CD4-positive, CD25-positive, alpha-beta regulatory T cell (primary cell): ENCODE measurements at regions not wholly inside any gene's neighbourhood (a gene's known extent, or its start where the extent isn't known, plus 50 kb on each side); places are given as distances from the start of the nearest gene placed in this dataset.
"Not testable (repeated sequence)": the region's sequence is repeated elsewhere in the genome, so short reads cannot be mapped to it uniquely, and the experiment has no call there.

ENCODE experiments used
- ATAC-seq, 2 donors: fragments of 150-1000 bp; cut with Tn5 transposase; one replicate each; pipeline ENCODE4 v1.10.0; 2021; ENCODE audit warnings: low read depth in 2 of 2, moderate number of reproducible peaks in 2 of 2, moderate library complexity in 1 of 2
- DNase-seq, 3 donors: peaks; one replicate each; pipeline versions ENCODE4 v3.0.0 to v3.0.0-alpha.2; 2012 to 2022; ENCODE audit warnings: mixed read lengths in 1 of 3
- H3K27ac ChIP-seq: one replicate; pipeline ENCODE4 v1.7.0; 2013; ENCODE audit warnings: mild to moderate bottlenecking, low read length; ENCODE audit not compliant: insufficient read depth, poor library complexity, severe bottlenecking
- H3K27me3 ChIP-seq: one replicate; pipeline ENCODE4 v1.7.0; 2013; ENCODE audit warnings: low read length; ENCODE audit not compliant: control insufficient read depth, insufficient read depth
- H3K36me3 ChIP-seq: one replicate; pipeline ENCODE4 v1.7.0; 2013; ENCODE audit warnings: mild to moderate bottlenecking, low read length, moderate library complexity; ENCODE audit not compliant: control insufficient read depth, insufficient read depth
- H3K4me1 ChIP-seq: 2 replicates; pipeline ENCODE4 v1.7.0; 2013; ENCODE audit warnings: mild to moderate bottlenecking, low read length; ENCODE audit not compliant: insufficient read depth, control insufficient read depth, poor library complexity, severe bottlenecking
- H3K4me3 ChIP-seq: one replicate; pipeline ENCODE4 v1.7.0; 2013; ENCODE audit warnings: low read depth, mild to moderate bottlenecking, low read length, moderate library complexity
- H3K9me3 ChIP-seq, 2 experiments: 1 replicate in 1 of 2; 2 replicates in 1 of 2; pipeline ENCODE4 v1.7.0; 2013; ENCODE audit warnings: low read length in 2 of 2, mild to moderate bottlenecking in 1 of 2, moderate library complexity in 1 of 2; ENCODE audit not compliant: control insufficient read depth in 2 of 2
- H3K27ac Mint-ChIP-seq, 3 donors: one replicate each; pipeline ENCODE4 v1.8.0; 2020 to 2022; ENCODE audit warnings: mild to moderate bottlenecking in 3 of 3, mixed read lengths in 3 of 3, moderate library complexity in 2 of 3
- H3K27me3 Mint-ChIP-seq: one replicate; pipeline ENCODE4 v1.8.0; 2022; ENCODE audit warnings: mild to moderate bottlenecking, mixed read lengths
- H3K36me3 Mint-ChIP-seq: one replicate; pipeline ENCODE4 v1.8.0; 2020; ENCODE audit warnings: mixed read lengths
- H3K4me1 Mint-ChIP-seq, 4 donors: one replicate each; pipeline ENCODE4 v1.8.0; 2020 to 2022; ENCODE audit warnings: mixed read lengths in 4 of 4, mild to moderate bottlenecking in 1 of 4
- H3K4me3 Mint-ChIP-seq, 4 donors: one replicate each; pipeline ENCODE4 v1.8.0; 2020 to 2022; ENCODE audit warnings: mild to moderate bottlenecking in 4 of 4, mixed read lengths in 4 of 4, moderate library complexity in 3 of 4
- H3K9me3 Mint-ChIP-seq, 7 donors: one replicate each; pipeline ENCODE4 v1.8.0; 2020 to 2022; ENCODE audit warnings: mixed read lengths in 7 of 7, mild to moderate bottlenecking in 3 of 7, moderate library complexity in 2 of 7

GRCh38 chr14:105652317-105652716 lies 125.9 kb downstream of the TMEM121 start:
- not testable (repeated sequence) for H3K27ac ChIP-seq, DNase-seq, H3K4me3 ChIP-seq, H3K9me3 ChIP-seq, H3K4me3 Mint-ChIP-seq, ATAC-seq, H3K27me3 ChIP-seq, H3K27me3 Mint-ChIP-seq, H3K9me3 Mint-ChIP-seq, H3K4me1 Mint-ChIP-seq, H3K36me3 Mint-ChIP-seq, H3K4me1 ChIP-seq, H3K36me3 ChIP-seq, H3K27ac Mint-ChIP-seq

GRCh38 chr14:105653921-105654320 lies 127.5 kb downstream of the TMEM121 start:
- H3K9me3 ChIP-seq, DNase-seq, H3K4me1 Mint-ChIP-seq, H3K27ac ChIP-seq, H3K36me3 Mint-ChIP-seq, H3K27ac Mint-ChIP-seq, H3K36me3 ChIP-seq, H3K27me3 ChIP-seq, H3K27me3 Mint-ChIP-seq, H3K4me1 ChIP-seq, H3K4me3 Mint-ChIP-seq, ATAC-seq, H3K4me3 ChIP-seq: not testable (repeated sequence)
- H3K9me3 Mint-ChIP-seq, result peaks cover 0 to 17% (median 0%) of the 10 kb centered on the region in 7 donors

DNA sequence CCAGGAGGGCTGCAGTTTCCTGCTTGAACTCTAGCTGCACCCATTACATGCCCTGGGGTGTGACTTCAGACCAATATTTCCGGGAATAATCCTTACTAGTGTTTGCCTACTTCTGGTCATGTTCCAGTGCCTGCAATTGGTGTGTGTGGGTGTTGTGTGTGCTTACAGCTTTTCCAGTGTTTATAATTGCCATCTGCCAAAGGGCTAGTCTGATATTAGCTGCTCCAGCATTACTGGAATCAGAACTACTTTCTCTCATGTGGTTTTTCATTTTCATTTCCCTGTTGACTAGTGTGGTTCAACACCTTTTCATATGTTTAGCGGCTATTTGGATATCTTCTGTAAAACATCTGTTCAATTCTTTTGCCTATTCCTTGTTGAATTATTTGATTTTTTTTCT lies 132.9 kb downstream of the TMEM121 start:
- H3K36me3 ChIP-seq, ATAC-seq, H3K27me3 Mint-ChIP-seq, DNase-seq, H3K9me3 ChIP-seq, H3K27ac Mint-ChIP-seq, H3K27me3 ChIP-seq, H3K4me3 Mint-ChIP-seq, H3K4me1 ChIP-seq, H3K4me3 ChIP-seq, H3K36me3 Mint-ChIP-seq, H3K4me1 Mint-ChIP-seq, H3K27ac ChIP-seq: not testable (repeated sequence)
- H3K9me3 Mint-ChIP-seq, result peaks cover 0 to 36% (median 7%) of the 10 kb centered on the region in 7 donors

DNA sequence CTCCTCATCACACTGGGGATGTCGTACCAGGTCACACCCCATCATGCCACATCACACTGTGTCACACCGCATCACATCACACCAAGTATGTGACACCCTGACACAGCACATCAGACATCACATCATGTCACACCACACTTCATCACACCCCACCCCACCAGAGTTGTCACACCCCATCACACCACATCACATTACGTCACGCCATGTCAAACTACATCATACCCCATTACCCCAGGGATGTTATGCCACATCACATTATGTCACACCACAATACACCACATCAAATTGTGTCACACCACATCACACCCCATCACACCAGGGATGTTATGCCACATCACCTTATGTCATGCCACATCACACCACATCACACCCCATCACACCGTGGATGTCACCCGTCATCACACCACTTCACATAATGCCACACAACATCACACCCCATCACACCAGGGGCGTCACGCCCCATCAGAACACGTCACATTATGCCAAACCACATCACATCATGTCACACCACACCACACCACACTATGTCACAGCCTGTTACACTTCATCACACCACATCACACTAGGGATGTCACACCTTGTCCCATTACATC lies 133.6 kb downstream of the TMEM121 start:
- no peaks in the 10 kb centered on the region for H3K27me3 Mint-ChIP-seq
- H3K27ac Mint-ChIP-seq, result peak overlapping the region in 1 of 3 donors; percentile 40
- ATAC-seq, result no peak
- H3K27ac ChIP-seq, result no peak overlapping the region
- no peaks in the 10 kb centered on the region for H3K27me3 ChIP-seq
- H3K36me3 ChIP-seq, result no peaks in the 10 kb centered on the region
- no peak overlapping the region for H3K4me3 Mint-ChIP-seq
- H3K4me1 Mint-ChIP-seq, result no peaks in the 10 kb centered on the region
- peaks cover 4% of the 10 kb centered on the region in 2 experiments for H3K9me3 ChIP-seq
- H3K9me3 Mint-ChIP-seq, result peaks cover 0 to 36% (median 7%) of the 10 kb centered on the region in 7 donors
- H3K4me1 ChIP-seq, result no peaks in the 10 kb centered on the region
- peaks cover 5% of the 10 kb centered on the region for H3K36me3 Mint-ChIP-seq
- DNase-seq, result no peak
- no peak overlapping the region for H3K4me3 ChIP-seq

DNA sequence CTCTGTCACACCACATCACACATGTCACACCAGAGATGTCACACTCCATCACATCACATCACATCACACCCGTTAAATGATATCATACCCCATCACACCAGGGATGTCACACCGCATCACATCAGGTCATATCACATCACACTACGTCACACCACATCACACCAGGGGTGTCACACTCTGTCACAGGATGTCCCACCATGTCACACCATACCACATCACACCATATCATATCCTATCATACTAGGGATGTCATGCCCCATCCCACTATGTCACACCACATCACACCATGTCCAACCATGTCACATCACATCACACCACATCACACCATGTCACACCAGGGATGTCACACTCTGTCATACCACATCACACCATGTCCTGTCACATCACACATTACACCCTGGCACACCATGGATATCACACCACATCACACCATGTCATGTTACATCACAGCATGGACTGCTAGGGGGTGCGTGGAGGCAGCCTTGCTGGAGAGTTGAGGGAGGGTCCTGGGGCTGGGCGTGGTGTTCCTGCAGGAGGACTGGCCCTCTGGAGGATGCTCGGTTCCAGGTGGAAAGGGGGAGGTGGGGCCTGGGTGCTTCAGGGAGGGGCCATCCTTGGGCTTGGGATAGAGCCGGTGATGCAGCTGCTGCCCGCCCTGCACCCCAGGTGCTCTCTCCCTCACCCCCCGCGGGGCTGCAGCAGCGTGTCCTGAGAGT lies 134.6 kb downstream of the TMEM121 start:
- no peaks in the 10 kb centered on the region for H3K27me3 Mint-ChIP-seq
- no peak for DNase-seq
- Histone ChIP-seq H3K4me1 (no peaks in the 10 kb centered on the region), H3K4me3 (no peak overlapping the region), H3K27me3 (no peaks in the 10 kb centered on the region), H3K9me3 (peaks cover 4% of the 10 kb centered on the region in 2 experiments), H3K27ac (no peak overlapping the region), H3K36me3 (no peaks in the 10 kb centered on the region)
- no peak overlapping the region for H3K27ac Mint-ChIP-seq
- H3K4me1 Mint-ChIP-seq, result no peaks in the 10 kb centered on the region
- H3K36me3 Mint-ChIP-seq, result peaks cover 5% of the 10 kb centered on the region
- H3K4me3 Mint-ChIP-seq, result no peak overlapping the region
- no peak for ATAC-seq
- peaks cover 0 to 36% (median 7%) of the 10 kb centered on the region in 7 donors for H3K9me3 Mint-ChIP-seq

- H3K4me3 Mint-ChIP-seq, DNase-seq, H3K4me3 ChIP-seq, H3K27me3 Mint-ChIP-seq, H3K27ac ChIP-seq, H3K9me3 ChIP-seq, H3K4me1 Mint-ChIP-seq, H3K36me3 ChIP-seq, H3K27me3 ChIP-seq, ATAC-seq, H3K27ac Mint-ChIP-seq, H3K4me1 ChIP-seq, H3K36me3 Mint-ChIP-seq: not testable (repeated sequence)
- peaks cover 0 to 36% (median 8%) of the 10 kb centered on the region in 7 donors for H3K9me3 Mint-ChIP-seq
Observed at GRCh38 chr14:105662043-105662442, 135.7 kb downstream of the TMEM121 start.

GRCh38 chr14:105662592-105662991 lies 136.2 kb downstream of the TMEM121 start:
- not testable (repeated sequence) for H3K36me3 ChIP-seq, H3K27me3 Mint-ChIP-seq, H3K27ac Mint-ChIP-seq, H3K27ac ChIP-seq, H3K4me3 ChIP-seq, H3K4me1 Mint-ChIP-seq, H3K9me3 ChIP-seq, ATAC-seq, H3K36me3 Mint-ChIP-seq, H3K4me3 Mint-ChIP-seq, H3K4me1 ChIP-seq, H3K27me3 ChIP-seq, DNase-seq
- H3K9me3 Mint-ChIP-seq, result peaks cover 0 to 32% (median 8%) of the 10 kb centered on the region in 7 donors

DNA sequence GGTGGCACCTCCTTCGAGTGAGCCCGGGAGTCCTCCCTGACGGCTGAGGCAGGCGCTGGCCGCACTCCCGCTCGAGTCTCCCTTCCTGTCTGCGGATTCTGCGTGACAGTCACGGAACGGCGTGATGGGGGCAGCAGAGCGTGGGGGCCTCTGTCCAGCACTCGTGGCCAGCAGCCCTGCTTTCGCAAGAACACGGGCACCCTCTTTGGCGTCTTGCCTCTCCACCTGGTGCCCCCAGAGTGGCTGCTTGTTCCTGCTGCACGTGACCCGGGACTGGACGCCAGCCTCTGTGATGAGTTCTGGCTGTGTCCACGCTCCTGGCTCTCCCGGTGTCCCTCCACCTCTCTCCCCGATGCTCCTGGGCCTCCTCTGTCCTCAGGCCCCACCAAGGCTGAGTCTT lies 136.9 kb downstream of the TMEM121 start:
- H3K4me1 ChIP-seq, H3K27ac ChIP-seq, ATAC-seq, H3K36me3 ChIP-seq, DNase-seq, H3K36me3 Mint-ChIP-seq, H3K4me3 ChIP-seq, H3K4me3 Mint-ChIP-seq, H3K9me3 ChIP-seq, H3K4me1 Mint-ChIP-seq, H3K27me3 ChIP-seq, H3K27me3 Mint-ChIP-seq, H3K27ac Mint-ChIP-seq: not testable (repeated sequence)
- peaks cover 0 to 26% (median 8%) of the 10 kb centered on the region in 7 donors for H3K9me3 Mint-ChIP-seq
